SK-N-SH (cell line): ENCODE measurements at regions not wholly inside any gene's neighbourhood (a gene's known extent, or its start where the extent isn't known, plus 50 kb on each side); places are given as distances from the start of the nearest gene placed in this dataset.

ENCODE experiments used
- CTCF ChIA-PET: fragments of 300-600, 350-600 bp; formaldehyde crosslinking; extraction: SDS; loops from one replicate; lab custom pipeline; 2021; lab: Yijun Ruan, JAX
- POLR2A ChIA-PET: fragments of 350-600 bp; sonication (Branson Sonifier 250); formaldehyde crosslinking; extraction: SDS; loops from one replicate; lab custom pipeline; 2020; ENCODE audit warnings: antibody characterized with exemption, inconsistent platforms; lab: Yijun Ruan, JAX
- DNase-seq: peaks from one replicate; pipeline ENCODE4 v3.0.0; 2012
- H2AFZ ChIP-seq: fragments of 200-600 bp; sonication (generic); 2 replicates; pipeline ENCODE4 v1.8.1; 2016; ENCODE audit warnings: antibody characterized with exemption, mild to moderate bottlenecking, low read depth
- H3F3A ChIP-seq: fragments of 200-600 bp; sonication (generic); replicated peaks from 2 replicates; pipeline ENCODE3; 2016; ENCODE audit warnings: antibody characterized with exemption, mild to moderate bottlenecking; ENCODE audit not compliant: insufficient read depth
- H3K27ac ChIP-seq, 2 experiments: fragments of 200-500 bp in 1 of 2; fragments of 200-600 bp in 1 of 2; sonication (Bioruptor generic) in 1 of 2; sonication (generic), shearing (Covaris generic) in 1 of 2; 2 replicates each; pipeline versions ENCODE4 v1.5.1 to v1.6.1; 2014 to 2016; ENCODE audit warnings: low read depth in 2 of 2, inconsistent platforms in 1 of 2, low read length in 1 of 2, mild to moderate bottlenecking in 1 of 2, mixed read lengths in 1 of 2
- H3K27me3 ChIP-seq: fragments of 200-600 bp; sonication (generic), shearing (Covaris generic); 2 replicates; pipeline ENCODE4 v1.6.1; 2016; ENCODE audit warnings: mixed run types; ENCODE audit not compliant: insufficient read depth
- H3K36me3 ChIP-seq, 2 experiments: fragments of 200-500 bp in 1 of 2; fragments of 200-600 bp in 1 of 2; sonication (Bioruptor generic) in 1 of 2; sonication (generic) in 1 of 2; replicated peaks in 1 of 2; 2 replicates each; pipeline versions ENCODE3 to v1.5.1; 2014 to 2016; ENCODE audit warnings: low read length in 1 of 2, mild to moderate bottlenecking in 1 of 2; ENCODE audit not compliant: insufficient read depth in 2 of 2, control insufficient read depth in 1 of 2
- H3K4me1 ChIP-seq, 2 experiments: fragments of 200-500 bp in 1 of 2; fragments of 200-600 bp in 1 of 2; sonication (Bioruptor generic) in 1 of 2; sonication (generic), shearing (Covaris generic) in 1 of 2; 2 replicates each; pipeline versions ENCODE4 v1.5.1 to v1.6.1; 2014 to 2016; ENCODE audit warnings: low read depth in 1 of 2, low read length in 1 of 2, mixed run types in 1 of 2; ENCODE audit not compliant: insufficient read depth in 2 of 2, control insufficient read depth in 1 of 2
- H3K4me2 ChIP-seq: fragments of 200-600 bp; sonication (generic), shearing (Covaris generic); 2 replicates; pipeline ENCODE4 v1.6.1; 2017; ENCODE audit warnings: mixed run types
- H3K4me3 ChIP-seq, 2 experiments: fragments of 200-500 bp in 1 of 2; fragments of 200-600 bp in 1 of 2; sonication (Bioruptor generic) in 1 of 2; sonication (generic), shearing (Covaris generic) in 1 of 2; 2 replicates each; pipeline versions ENCODE4 v1.5.1 to v1.8.1; 2014 to 2016; ENCODE audit warnings: low read depth in 2 of 2, inconsistent platforms in 1 of 2, low read length in 1 of 2, mild to moderate bottlenecking in 1 of 2, mixed read lengths in 1 of 2, moderate library complexity in 1 of 2
- H3K79me2 ChIP-seq: fragments of 200-600 bp; sonication (generic); 2 replicates; pipeline ENCODE4 v1.8.1; 2017; ENCODE audit warnings: mild to moderate bottlenecking; ENCODE audit not compliant: insufficient read depth
- H3K9ac ChIP-seq: fragments of 200-600 bp; sonication (generic); 2 replicates; pipeline ENCODE4 v1.6.1; 2017; ENCODE audit warnings: mixed run types
- H3K9me2 ChIP-seq: fragments of 200-600 bp; sonication (generic); 2 replicates; pipeline ENCODE4 v1.6.1; 2017; ENCODE audit warnings: mixed run types
- H3K9me3 ChIP-seq: fragments of 200-600 bp; sonication (generic); 2 replicates; pipeline ENCODE4 v1.6.1; 2017; ENCODE audit warnings: mixed run types, mild to moderate bottlenecking, moderate library complexity
- H4K20me1 ChIP-seq: fragments of 200-600 bp; sonication (generic); 2 replicates; pipeline ENCODE4 v1.6.1; 2017; ENCODE audit warnings: mild to moderate bottlenecking, mixed run types; ENCODE audit not compliant: insufficient read depth
- CHD2 ChIP-seq: fragments of 150-350 bp; IDR thresholded peaks from 2 replicates; pipeline ENCODE4 v1.6.1; 2018; ENCODE audit warnings: low read length; ENCODE audit not compliant: partially characterized antibody
- ELF1 ChIP-seq: IDR thresholded peaks from 2 replicates; pipeline ENCODE4 v1.4.0; 2012
- EP300 ChIP-seq, 2 experiments: IDR thresholded peaks; 2 replicates each; pipeline versions ENCODE4 v1.4.0 to v1.6.1; 2012; ENCODE audit warnings: borderline replicate concordance in 1 of 2, low read depth in 1 of 2, low read length in 1 of 2
- FOSL2 ChIP-seq: IDR thresholded peaks from 2 replicates; pipeline ENCODE4 v1.4.0; 2012; ENCODE audit warnings: low read depth, mild to moderate bottlenecking, moderate library complexity, borderline replicate concordance
- GABPA ChIP-seq: IDR thresholded peaks from 2 replicates; pipeline ENCODE4 v1.4.0; 2012; ENCODE audit warnings: low read depth, mild to moderate bottlenecking
- SMC3 ChIP-seq: IDR thresholded peaks from 2 replicates; pipeline ENCODE4 v1.6.1; 2012; ENCODE audit warnings: low read depth, low read length, improper control_type of control experiment
- TCF12 ChIP-seq: IDR thresholded peaks from 2 replicates; pipeline ENCODE4 v1.4.0; 2012
- YY1 ChIP-seq: IDR thresholded peaks from 2 replicates; pipeline ENCODE4 v1.4.0; 2012; ENCODE audit warnings: low read depth, mild to moderate bottlenecking
- WGBS: methylation state at CpG from one replicate; pipeline ENCODE4 v1.1.6; 2017; ENCODE audit warnings: low lambda C conversion rate; 5-methylcytosine and 5-hydroxymethylcytosine counted together
- TF ChIP-seq, protein P1 (sequence below): IDR thresholded peaks from 2 replicates; pipeline ENCODE4 v1.4.0; 2012; ENCODE audit warnings: low read depth, borderline replicate concordance
- TF ChIP-seq, protein P2 (sequence below): fragments of 200-600 bp; sonication (generic); IDR thresholded peaks from 2 replicates; pipeline ENCODE4 v1.6.1; 2017; ENCODE audit warnings: antibody characterized with exemption, mild to moderate bottlenecking, moderate library complexity
- TF ChIP-seq, protein P3 (sequence below): fragments of 150-350 bp; IDR thresholded peaks from 2 replicates; pipeline ENCODE4 v1.6.1; 2017; ENCODE audit warnings: antibody characterized with exemption, low read length, low read depth, borderline replicate concordance
- TF ChIP-seq, protein P4 (sequence below): IDR thresholded peaks from 2 replicates; pipeline ENCODE4 v1.6.1; 2012; ENCODE audit warnings: mild to moderate bottlenecking, low read depth, low read length, moderate library complexity
- TF ChIP-seq, protein P5 (sequence below): fragments of 150-350 bp; IDR thresholded peaks from 2 replicates; pipeline ENCODE4 v1.6.1; 2016; ENCODE audit warnings: mild to moderate bottlenecking, low read depth, low read length

DNA sequence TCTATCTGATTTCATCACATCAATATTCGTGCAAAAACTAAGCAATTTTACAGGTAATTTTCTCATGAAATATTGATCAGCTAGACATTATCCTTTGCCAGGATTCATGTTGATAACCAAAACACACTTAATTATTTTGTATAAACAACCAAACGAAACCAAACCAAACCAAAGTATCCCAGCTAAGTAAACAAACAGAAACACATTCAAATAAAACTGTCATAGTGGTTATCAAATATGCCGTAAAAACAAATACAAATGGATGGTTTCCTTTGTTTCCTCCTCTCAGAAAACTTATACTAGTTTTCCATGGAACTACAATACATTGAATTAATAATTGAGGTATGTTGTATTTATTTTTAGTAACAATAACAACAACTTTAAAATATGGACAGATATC lies 777.4 kb downstream of the DSC3 start:
- WGBS: 51% methylated on average over 3 of the region's 3 CpGs
- no peaks in the 10 kb centered on the region for H3K36me3 ChIP-seq
- H3K9ac ChIP-seq: no peak overlapping the region
- H3K79me2 ChIP-seq: no peaks in the 10 kb centered on the region
- no peak for TF ChIP-seq CHD2
- no peak for TF ChIP-seq SMC3
- TF ChIP-seq TCF12: no peak
- TF ChIP-seq, protein P1, sequence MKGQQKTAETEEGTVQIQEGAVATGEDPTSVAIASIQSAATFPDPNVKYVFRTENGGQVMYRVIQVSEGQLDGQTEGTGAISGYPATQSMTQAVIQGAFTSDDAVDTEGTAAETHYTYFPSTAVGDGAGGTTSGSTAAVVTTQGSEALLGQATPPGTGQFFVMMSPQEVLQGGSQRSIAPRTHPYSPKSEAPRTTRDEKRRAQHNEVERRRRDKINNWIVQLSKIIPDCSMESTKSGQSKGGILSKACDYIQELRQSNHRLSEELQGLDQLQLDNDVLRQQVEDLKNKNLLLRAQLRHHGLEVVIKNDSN: no peak
- no peak for TF ChIP-seq FOSL2
- TF ChIP-seq, protein P2, sequence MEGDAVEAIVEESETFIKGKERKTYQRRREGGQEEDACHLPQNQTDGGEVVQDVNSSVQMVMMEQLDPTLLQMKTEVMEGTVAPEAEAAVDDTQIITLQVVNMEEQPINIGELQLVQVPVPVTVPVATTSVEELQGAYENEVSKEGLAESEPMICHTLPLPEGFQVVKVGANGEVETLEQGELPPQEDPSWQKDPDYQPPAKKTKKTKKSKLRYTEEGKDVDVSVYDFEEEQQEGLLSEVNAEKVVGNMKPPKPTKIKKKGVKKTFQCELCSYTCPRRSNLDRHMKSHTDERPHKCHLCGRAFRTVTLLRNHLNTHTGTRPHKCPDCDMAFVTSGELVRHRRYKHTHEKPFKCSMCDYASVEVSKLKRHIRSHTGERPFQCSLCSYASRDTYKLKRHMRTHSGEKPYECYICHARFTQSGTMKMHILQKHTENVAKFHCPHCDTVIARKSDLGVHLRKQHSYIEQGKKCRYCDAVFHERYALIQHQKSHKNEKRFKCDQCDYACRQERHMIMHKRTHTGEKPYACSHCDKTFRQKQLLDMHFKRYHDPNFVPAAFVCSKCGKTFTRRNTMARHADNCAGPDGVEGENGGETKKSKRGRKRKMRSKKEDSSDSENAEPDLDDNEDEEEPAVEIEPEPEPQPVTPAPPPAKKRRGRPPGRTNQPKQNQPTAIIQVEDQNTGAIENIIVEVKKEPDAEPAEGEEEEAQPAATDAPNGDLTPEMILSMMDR: no peak
- TF ChIP-seq YY1: no peak
- TF ChIP-seq, protein P3, sequence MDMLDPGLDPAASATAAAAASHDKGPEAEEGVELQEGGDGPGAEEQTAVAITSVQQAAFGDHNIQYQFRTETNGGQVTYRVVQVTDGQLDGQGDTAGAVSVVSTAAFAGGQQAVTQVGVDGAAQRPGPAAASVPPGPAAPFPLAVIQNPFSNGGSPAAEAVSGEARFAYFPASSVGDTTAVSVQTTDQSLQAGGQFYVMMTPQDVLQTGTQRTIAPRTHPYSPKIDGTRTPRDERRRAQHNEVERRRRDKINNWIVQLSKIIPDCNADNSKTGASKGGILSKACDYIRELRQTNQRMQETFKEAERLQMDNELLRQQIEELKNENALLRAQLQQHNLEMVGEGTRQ: no peak
- TF ChIP-seq, protein P4, sequence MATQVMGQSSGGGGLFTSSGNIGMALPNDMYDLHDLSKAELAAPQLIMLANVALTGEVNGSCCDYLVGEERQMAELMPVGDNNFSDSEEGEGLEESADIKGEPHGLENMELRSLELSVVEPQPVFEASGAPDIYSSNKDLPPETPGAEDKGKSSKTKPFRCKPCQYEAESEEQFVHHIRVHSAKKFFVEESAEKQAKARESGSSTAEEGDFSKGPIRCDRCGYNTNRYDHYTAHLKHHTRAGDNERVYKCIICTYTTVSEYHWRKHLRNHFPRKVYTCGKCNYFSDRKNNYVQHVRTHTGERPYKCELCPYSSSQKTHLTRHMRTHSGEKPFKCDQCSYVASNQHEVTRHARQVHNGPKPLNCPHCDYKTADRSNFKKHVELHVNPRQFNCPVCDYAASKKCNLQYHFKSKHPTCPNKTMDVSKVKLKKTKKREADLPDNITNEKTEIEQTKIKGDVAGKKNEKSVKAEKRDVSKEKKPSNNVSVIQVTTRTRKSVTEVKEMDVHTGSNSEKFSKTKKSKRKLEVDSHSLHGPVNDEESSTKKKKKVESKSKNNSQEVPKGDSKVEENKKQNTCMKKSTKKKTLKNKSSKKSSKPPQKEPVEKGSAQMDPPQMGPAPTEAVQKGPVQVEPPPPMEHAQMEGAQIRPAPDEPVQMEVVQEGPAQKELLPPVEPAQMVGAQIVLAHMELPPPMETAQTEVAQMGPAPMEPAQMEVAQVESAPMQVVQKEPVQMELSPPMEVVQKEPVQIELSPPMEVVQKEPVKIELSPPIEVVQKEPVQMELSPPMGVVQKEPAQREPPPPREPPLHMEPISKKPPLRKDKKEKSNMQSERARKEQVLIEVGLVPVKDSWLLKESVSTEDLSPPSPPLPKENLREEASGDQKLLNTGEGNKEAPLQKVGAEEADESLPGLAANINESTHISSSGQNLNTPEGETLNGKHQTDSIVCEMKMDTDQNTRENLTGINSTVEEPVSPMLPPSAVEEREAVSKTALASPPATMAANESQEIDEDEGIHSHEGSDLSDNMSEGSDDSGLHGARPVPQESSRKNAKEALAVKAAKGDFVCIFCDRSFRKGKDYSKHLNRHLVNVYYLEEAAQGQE: no peak
- TF ChIP-seq ELF1: no peak
- no peak for TF ChIP-seq GABPA
- TF ChIP-seq, protein P5, sequence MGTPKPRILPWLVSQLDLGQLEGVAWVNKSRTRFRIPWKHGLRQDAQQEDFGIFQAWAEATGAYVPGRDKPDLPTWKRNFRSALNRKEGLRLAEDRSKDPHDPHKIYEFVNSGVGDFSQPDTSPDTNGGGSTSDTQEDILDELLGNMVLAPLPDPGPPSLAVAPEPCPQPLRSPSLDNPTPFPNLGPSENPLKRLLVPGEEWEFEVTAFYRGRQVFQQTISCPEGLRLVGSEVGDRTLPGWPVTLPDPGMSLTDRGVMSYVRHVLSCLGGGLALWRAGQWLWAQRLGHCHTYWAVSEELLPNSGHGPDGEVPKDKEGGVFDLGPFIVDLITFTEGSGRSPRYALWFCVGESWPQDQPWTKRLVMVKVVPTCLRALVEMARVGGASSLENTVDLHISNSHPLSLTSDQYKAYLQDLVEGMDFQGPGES: no peak
- TF ChIP-seq EP300 (IDR thresholded peaks at IDR 0.05; ENCODE audit: borderline replicate concordance in 1 of 2, low read depth in 1 of 2, low read length in 1 of 2): no peak
- no peak overlapping the region for H3K27ac ChIP-seq
- no peak overlapping the region for H2AFZ ChIP-seq
- no peaks in the 10 kb centered on the region for H4K20me1 ChIP-seq
- no peak for DNase-seq
- H3K9me3 ChIP-seq: no peaks in the 10 kb centered on the region
- no peak overlapping the region for H3K4me2 ChIP-seq
- H3F3A ChIP-seq: no peaks in the 10 kb centered on the region
- no peaks in the 10 kb centered on the region for H3K4me1 ChIP-seq
- no peaks in the 10 kb centered on the region for H3K9me2 ChIP-seq
- no peak overlapping the region for H3K4me3 ChIP-seq
- H3K27me3 ChIP-seq: no peaks in the 10 kb centered on the region
- ChIA-PET POLR2A (no interaction called here), CTCF (interaction anchor here (1.3 to 3.6 kb wide), 2 partner anchors 13 to 16 kb away, joined by 3 to 13 read pairs; no protein-coding TSS in a partner anchor)
